NB4 (cell line): ENCODE measurements at regions not wholly inside any gene's neighbourhood (a gene's known extent, or its start where the extent isn't known, plus 50 kb on each side); places are given as distances from the start of the nearest gene placed in this dataset.

ENCODE experiments used
- POLR2A ChIP-seq: IDR thresholded peaks from 2 replicates; pipeline ENCODE4 v1.6.1; 2011; ENCODE audit warnings: mild to moderate bottlenecking; ENCODE audit not compliant: insufficient read length; ENCODE audit errors: extremely low read depth
- TF ChIP-seq, protein P1 (sequence below): IDR thresholded peaks from 2 replicates; pipeline ENCODE4 v1.6.1; 2011; ENCODE audit warnings: low read depth, low read length
- TF ChIP-seq, protein P2 (sequence below): IDR thresholded peaks from one replicate; pipeline ENCODE4 v1.5.1; 2012; ENCODE audit warnings: low read depth, low read length

- TF ChIP-seq, protein P1, sequence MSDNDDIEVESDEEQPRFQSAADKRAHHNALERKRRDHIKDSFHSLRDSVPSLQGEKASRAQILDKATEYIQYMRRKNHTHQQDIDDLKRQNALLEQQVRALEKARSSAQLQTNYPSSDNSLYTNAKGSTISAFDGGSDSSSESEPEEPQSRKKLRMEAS: no peak
- TF ChIP-seq, protein P2, sequence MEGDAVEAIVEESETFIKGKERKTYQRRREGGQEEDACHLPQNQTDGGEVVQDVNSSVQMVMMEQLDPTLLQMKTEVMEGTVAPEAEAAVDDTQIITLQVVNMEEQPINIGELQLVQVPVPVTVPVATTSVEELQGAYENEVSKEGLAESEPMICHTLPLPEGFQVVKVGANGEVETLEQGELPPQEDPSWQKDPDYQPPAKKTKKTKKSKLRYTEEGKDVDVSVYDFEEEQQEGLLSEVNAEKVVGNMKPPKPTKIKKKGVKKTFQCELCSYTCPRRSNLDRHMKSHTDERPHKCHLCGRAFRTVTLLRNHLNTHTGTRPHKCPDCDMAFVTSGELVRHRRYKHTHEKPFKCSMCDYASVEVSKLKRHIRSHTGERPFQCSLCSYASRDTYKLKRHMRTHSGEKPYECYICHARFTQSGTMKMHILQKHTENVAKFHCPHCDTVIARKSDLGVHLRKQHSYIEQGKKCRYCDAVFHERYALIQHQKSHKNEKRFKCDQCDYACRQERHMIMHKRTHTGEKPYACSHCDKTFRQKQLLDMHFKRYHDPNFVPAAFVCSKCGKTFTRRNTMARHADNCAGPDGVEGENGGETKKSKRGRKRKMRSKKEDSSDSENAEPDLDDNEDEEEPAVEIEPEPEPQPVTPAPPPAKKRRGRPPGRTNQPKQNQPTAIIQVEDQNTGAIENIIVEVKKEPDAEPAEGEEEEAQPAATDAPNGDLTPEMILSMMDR: no peak
- TF ChIP-seq POLR2A: no peak
These were observed 115.1 kb downstream of the RHOU start for GRCh38 chr1:228850141-228851100.
